SK-N-SH treated with all-trans-retinoic acid at 6 μM for 48 hours (cell line): ENCODE measurements at regions not wholly inside any gene's neighbourhood (a gene's known extent, or its start where the extent isn't known, plus 50 kb on each side); places are given as distances from the start of the nearest gene placed in this dataset.

Experiments used
- ARNTL ChIP-seq: fragments of 450-650 bp; formaldehyde crosslinking; IDR thresholded peaks from 2 replicates; pipeline ENCODE4 v1.5.0; 2020; ENCODE audit warnings: low read depth, mild to moderate bottlenecking, moderate library complexity, borderline replicate concordance
- CSDC2 ChIP-seq: fragments of 250-450 bp; sonication (Bioruptor Pico); IDR thresholded peaks from 2 replicates; pipeline ENCODE4 v1.5.0; 2020; ENCODE audit warnings: mild to moderate bottlenecking, moderate library complexity
- GLIS3 ChIP-seq: fragments of 250-450 bp; sonication (Bioruptor Pico); IDR thresholded peaks from 2 replicates; pipeline ENCODE4 v1.5.0; 2020; ENCODE audit warnings: mild to moderate bottlenecking, moderate library complexity
- ISL1 ChIP-seq: fragments of 250-450 bp; sonication (Bioruptor Pico); IDR thresholded peaks from 2 replicates; pipeline ENCODE4 v2.1.2; 2022; ENCODE audit warnings: mild to moderate bottlenecking, moderate library complexity
- OSR1 ChIP-seq: fragments of 250-450 bp; sonication (Bioruptor Pico); IDR thresholded peaks from 2 replicates; pipeline ENCODE4 v1.8.0; 2022; ENCODE audit warnings: moderate library complexity, mild to moderate bottlenecking, inconsistent platforms
- RARB ChIP-seq: fragments of 250-450 bp; sonication (Bioruptor Pico); IDR thresholded peaks from 2 replicates; pipeline ENCODE4 v1.8.0; 2021; ENCODE audit warnings: mild to moderate bottlenecking, moderate library complexity
- SNAI2 ChIP-seq: fragments of 250-450 bp; sonication (Bioruptor Pico); IDR thresholded peaks from 2 replicates; pipeline ENCODE4 v1.5.0; 2020; ENCODE audit warnings: mild to moderate bottlenecking, moderate library complexity
- ZC3H10 ChIP-seq: fragments of 250-450 bp; sonication (Bioruptor Pico); IDR thresholded peaks from 2 replicates; pipeline ENCODE4 v1.5.1; 2021; ENCODE audit warnings: mild to moderate bottlenecking, moderate library complexity
- ZFP30 ChIP-seq: fragments of 450-650 bp; formaldehyde crosslinking; IDR thresholded peaks from 2 replicates; pipeline ENCODE4 v1.5.0; 2022; ENCODE audit warnings: mild to moderate bottlenecking, moderate library complexity
- ZNF70 ChIP-seq: fragments of 450-650 bp; formaldehyde crosslinking; IDR thresholded peaks from 2 replicates; pipeline ENCODE4 v1.5.0; 2020; ENCODE audit warnings: mild to moderate bottlenecking, moderate library complexity
- TF ChIP-seq, protein P1 (sequence below): fragments of 250-450 bp; sonication (Bioruptor Pico); IDR thresholded peaks from 2 replicates; pipeline ENCODE4 v1.8.0; 2021; ENCODE audit warnings: low read depth, mild to moderate bottlenecking, moderate library complexity, borderline replicate concordance
- TF ChIP-seq, protein P2 (sequence below): fragments of 250-450 bp; sonication (Bioruptor Pico); IDR thresholded peaks from 2 replicates; pipeline ENCODE4 v1.8.0; 2020; ENCODE audit warnings: mild to moderate bottlenecking, moderate library complexity, borderline replicate concordance
- TF ChIP-seq, protein P3 (sequence below): fragments of 250-450 bp; sonication (Bioruptor Pico); IDR thresholded peaks from 2 replicates; pipeline ENCODE4 v1.5.1; 2021; ENCODE audit warnings: mild to moderate bottlenecking, moderate library complexity
- TF ChIP-seq, protein P4 (sequence below): fragments of 250-450 bp; sonication (Bioruptor Pico); IDR thresholded peaks from 2 replicates; pipeline ENCODE4 v1.5.1; 2020; ENCODE audit warnings: low read depth, mild to moderate bottlenecking, moderate library complexity

DNA sequence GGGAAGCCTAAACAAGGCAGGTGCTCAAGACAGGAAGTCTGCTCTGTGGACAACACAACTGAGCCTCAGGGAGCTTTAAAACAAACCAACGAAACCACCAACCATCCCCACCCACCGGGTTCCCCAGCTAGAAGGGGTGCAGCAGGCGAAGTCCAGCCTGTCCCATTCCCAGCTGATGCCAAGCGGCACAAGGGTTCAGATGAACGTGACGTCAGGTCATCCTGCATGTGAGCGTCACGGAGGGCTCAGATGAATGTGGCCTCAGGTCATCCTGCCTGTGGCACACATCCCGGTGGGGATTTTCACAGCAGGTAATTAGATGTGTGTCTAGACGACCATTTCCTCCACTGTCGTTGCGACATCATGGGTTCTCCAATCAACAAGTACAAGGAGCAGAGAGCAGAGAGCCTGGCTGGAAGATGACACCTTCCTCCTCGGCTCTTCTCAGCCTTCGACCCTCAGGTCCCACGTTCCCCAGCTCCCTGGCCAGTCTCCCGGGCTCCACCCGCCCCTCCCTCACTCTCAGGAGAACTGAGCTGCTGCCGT lies 246.5 kb downstream of the FOXL1 start:
- no peak for TF ChIP-seq GLIS3 (CRISPR knock-in tag)
- no peak for TF ChIP-seq SNAI2 (CRISPR knock-in tag)
- no peak for TF ChIP-seq ARNTL (CRISPR knock-in tag)
- TF ChIP-seq, protein P1, sequence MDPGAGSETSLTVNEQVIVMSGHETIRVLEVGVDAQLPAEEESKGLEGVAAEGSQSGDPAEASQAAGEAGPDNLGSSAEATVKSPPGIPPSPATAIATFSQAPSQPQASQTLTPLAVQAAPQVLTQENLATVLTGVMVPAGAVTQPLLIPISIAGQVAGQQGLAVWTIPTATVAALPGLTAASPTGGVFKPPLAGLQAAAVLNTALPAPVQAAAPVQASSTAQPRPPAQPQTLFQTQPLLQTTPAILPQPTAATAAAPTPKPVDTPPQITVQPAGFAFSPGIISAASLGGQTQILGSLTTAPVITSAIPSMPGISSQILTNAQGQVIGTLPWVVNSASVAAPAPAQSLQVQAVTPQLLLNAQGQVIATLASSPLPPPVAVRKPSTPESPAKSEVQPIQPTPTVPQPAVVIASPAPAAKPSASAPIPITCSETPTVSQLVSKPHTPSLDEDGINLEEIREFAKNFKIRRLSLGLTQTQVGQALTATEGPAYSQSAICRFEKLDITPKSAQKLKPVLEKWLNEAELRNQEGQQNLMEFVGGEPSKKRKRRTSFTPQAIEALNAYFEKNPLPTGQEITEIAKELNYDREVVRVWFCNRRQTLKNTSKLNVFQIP: no peak
- no peak for TF ChIP-seq ZFP30 (CRISPR knock-in tag)
- TF ChIP-seq, protein P2, sequence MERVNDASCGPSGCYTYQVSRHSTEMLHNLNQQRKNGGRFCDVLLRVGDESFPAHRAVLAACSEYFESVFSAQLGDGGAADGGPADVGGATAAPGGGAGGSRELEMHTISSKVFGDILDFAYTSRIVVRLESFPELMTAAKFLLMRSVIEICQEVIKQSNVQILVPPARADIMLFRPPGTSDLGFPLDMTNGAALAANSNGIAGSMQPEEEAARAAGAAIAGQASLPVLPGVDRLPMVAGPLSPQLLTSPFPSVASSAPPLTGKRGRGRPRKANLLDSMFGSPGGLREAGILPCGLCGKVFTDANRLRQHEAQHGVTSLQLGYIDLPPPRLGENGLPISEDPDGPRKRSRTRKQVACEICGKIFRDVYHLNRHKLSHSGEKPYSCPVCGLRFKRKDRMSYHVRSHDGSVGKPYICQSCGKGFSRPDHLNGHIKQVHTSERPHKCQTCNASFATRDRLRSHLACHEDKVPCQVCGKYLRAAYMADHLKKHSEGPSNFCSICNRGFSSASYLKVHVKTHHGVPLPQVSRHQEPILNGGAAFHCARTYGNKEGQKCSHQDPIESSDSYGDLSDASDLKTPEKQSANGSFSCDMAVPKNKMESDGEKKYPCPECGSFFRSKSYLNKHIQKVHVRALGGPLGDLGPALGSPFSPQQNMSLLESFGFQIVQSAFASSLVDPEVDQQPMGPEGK (CRISPR knock-in tag): no peak
- TF ChIP-seq RARB: no peak
- TF ChIP-seq CSDC2 (CRISPR knock-in tag): no peak
- no peak for TF ChIP-seq ZC3H10
- no peak for TF ChIP-seq ISL1
- TF ChIP-seq, protein P3, sequence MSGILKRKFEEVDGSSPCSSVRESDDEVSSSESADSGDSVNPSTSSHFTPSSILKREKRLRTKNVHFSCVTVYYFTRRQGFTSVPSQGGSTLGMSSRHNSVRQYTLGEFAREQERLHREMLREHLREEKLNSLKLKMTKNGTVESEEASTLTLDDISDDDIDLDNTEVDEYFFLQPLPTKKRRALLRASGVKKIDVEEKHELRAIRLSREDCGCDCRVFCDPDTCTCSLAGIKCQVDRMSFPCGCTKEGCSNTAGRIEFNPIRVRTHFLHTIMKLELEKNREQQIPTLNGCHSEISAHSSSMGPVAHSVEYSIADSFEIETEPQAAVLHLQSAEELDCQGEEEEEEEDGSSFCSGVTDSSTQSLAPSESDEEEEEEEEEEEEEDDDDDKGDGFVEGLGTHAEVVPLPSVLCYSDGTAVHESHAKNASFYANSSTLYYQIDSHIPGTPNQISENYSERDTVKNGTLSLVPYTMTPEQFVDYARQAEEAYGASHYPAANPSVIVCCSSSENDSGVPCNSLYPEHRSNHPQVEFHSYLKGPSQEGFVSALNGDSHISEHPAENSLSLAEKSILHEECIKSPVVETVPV (CRISPR knock-in tag): no peak
- TF ChIP-seq, protein P4, sequence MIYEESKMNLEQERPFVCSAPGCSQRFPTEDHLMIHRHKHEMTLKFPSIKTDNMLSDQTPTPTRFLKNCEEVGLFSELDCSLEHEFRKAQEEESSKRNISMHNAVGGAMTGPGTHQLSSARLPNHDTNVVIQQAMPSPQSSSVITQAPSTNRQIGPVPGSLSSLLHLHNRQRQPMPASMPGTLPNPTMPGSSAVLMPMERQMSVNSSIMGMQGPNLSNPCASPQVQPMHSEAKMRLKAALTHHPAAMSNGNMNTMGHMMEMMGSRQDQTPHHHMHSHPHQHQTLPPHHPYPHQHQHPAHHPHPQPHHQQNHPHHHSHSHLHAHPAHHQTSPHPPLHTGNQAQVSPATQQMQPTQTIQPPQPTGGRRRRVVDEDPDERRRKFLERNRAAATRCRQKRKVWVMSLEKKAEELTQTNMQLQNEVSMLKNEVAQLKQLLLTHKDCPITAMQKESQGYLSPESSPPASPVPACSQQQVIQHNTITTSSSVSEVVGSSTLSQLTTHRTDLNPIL (CRISPR knock-in tag): no peak
- TF ChIP-seq OSR1: no peak
- TF ChIP-seq ZNF70: no peak
